Endothelial cell (in vitro differentiated cells): ENCODE measurements at regions not wholly inside any gene's neighbourhood (a gene's known extent, or its start where the extent isn't known, plus 50 kb on each side); places are given as distances from the start of the nearest gene placed in this dataset.

ENCODE experiments used
- DNase-seq: peaks from one replicate; pipeline ENCODE4 v3.0.0; 2021; ENCODE audit warnings: low spot score
- H3K27ac Mint-ChIP-seq: one replicate; pipeline ENCODE4 v1.8.0; 2021; ENCODE audit warnings: mixed read lengths, inconsistent platforms; ENCODE audit not compliant: unreplicated experiment
- H3K27me3 Mint-ChIP-seq: one replicate; pipeline ENCODE4 v1.8.0; 2021; ENCODE audit warnings: mild to moderate bottlenecking, moderate library complexity, mixed read lengths, inconsistent platforms; ENCODE audit not compliant: unreplicated experiment
- H3K36me3 Mint-ChIP-seq: one replicate; pipeline ENCODE4 v1.8.0; 2021; ENCODE audit warnings: mild to moderate bottlenecking, low read depth, mixed read lengths, inconsistent platforms; ENCODE audit not compliant: unreplicated experiment
- H3K4me1 Mint-ChIP-seq: one replicate; pipeline ENCODE4 v1.8.0; 2021; ENCODE audit warnings: mild to moderate bottlenecking, mixed read lengths, inconsistent platforms; ENCODE audit not compliant: unreplicated experiment
- H3K4me3 Mint-ChIP-seq: one replicate; pipeline ENCODE4 v1.8.0; 2021; ENCODE audit warnings: mild to moderate bottlenecking, mixed read lengths, inconsistent platforms; ENCODE audit not compliant: unreplicated experiment
- H3K9me3 Mint-ChIP-seq: one replicate; pipeline ENCODE4 v1.8.0; 2021; ENCODE audit warnings: mixed read lengths, inconsistent platforms; ENCODE audit not compliant: unreplicated experiment
- TF ChIP-seq, protein P1 (sequence below): fragments of 200-600 bp; sonication (generic); IDR thresholded peaks from one replicate; pipeline ENCODE4 v1.5.0; 2021; ENCODE audit warnings: antibody characterized with exemption; ENCODE audit not compliant: unreplicated experiment

DNA sequence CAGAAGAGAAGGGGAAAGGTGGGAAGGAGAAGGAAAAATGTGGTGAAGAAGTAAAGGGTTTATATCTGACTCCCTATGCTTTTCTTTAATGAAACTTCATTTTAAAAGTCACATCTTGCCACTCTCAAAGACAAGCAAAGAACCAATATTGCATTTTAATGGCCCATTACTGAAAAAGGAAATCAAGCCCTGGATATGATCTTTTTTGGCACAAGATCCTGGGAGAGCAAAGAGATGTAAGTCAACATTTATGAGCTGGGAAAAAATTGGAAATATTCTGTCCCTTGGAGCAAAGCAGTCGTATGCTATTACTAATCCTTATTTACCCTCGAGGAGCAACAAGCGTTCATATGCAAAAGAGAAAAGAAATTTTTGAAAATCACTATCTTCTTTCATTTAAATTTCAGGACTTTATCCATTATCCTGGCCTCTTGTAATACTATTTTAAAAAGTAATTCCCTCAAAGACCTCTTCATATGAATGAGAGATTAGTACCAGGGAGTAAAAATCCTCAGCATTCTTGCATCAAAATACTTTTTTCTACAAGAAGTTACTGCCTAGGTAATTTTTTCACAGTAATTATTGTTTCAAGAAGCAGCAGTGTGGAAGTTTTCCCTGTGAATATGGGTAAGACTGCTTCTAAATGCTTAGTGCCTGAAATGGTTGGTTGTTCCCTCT lies 435.3 kb upstream of the PDZRN3 start:
- Mint-ChIP-seq H3K9me3 (no peaks in the 10 kb centered on the region), H3K36me3 (no peaks in the 10 kb centered on the region), H3K4me3 (no peak overlapping the region), H3K27ac (no peak overlapping the region), H3K27me3 (peaks cover 4% of the 10 kb centered on the region), H3K4me1 (no peaks in the 10 kb centered on the region)
- DNase-seq = no peak
- TF ChIP-seq, protein P1, sequence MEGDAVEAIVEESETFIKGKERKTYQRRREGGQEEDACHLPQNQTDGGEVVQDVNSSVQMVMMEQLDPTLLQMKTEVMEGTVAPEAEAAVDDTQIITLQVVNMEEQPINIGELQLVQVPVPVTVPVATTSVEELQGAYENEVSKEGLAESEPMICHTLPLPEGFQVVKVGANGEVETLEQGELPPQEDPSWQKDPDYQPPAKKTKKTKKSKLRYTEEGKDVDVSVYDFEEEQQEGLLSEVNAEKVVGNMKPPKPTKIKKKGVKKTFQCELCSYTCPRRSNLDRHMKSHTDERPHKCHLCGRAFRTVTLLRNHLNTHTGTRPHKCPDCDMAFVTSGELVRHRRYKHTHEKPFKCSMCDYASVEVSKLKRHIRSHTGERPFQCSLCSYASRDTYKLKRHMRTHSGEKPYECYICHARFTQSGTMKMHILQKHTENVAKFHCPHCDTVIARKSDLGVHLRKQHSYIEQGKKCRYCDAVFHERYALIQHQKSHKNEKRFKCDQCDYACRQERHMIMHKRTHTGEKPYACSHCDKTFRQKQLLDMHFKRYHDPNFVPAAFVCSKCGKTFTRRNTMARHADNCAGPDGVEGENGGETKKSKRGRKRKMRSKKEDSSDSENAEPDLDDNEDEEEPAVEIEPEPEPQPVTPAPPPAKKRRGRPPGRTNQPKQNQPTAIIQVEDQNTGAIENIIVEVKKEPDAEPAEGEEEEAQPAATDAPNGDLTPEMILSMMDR = no peak

DNA sequence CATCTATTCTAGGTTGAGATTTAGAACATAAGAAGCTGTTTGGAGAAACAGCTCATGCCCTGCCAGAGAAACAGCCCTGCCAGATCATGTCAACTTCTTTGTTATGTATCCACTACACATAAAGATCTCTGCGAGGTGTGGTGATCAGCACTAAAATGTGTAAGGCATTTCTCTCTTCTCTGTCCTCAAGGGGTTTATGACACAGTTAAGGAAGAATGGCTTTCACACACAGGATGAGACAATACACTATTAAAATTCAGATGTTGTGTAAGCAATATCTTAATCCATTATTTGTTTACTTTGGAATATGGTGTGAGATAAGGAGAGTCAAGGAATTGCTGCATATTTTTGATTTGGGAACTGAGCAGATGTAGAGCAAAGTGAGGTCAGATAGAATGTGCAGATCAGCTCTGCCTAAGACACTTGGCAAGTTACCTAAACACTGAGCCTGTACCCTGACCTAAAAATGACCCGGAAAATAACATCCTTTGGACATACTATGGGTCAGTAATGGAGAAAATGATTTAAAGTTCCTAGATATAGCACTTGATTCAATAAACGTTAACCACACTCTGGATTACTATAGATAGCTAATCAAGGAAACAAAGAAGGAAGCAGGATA lies 434.7 kb upstream of the PDZRN3 start:
- Mint-ChIP-seq H3K9me3 (no peaks in the 10 kb centered on the region), H3K27ac (no peak overlapping the region), H3K27me3 (peaks cover 4% of the 10 kb centered on the region), H3K4me1 (peaks cover 4% of the 10 kb centered on the region), H3K4me3 (no peak overlapping the region), H3K36me3 (no peaks in the 10 kb centered on the region)
- no peak for DNase-seq
- TF ChIP-seq, protein P1 = no peak

DNA sequence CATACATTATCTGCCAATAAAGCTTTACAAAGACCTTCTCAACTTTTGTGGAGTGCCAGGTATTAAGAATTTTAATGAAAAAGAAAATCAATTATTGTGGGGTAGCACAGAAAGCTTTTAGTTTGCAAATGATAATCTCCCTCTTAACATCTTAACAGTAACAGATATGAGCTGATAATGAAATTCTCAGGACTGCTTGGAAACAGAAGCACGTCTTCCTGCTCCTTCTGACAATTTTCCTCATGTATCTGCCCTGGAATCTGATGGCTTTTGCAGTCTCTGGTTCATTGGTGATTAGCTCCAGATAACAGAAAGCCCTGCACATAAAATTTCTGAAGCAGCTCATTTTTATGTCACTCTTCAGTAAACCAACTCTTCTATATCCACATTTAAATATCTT lies 432.4 kb upstream of the PDZRN3 start:
- Mint-ChIP-seq H3K4me1 (peaks cover 11% of the 10 kb centered on the region), H3K27ac (no peak overlapping the region), H3K4me3 (no peak overlapping the region), H3K27me3 (peaks cover 4% of the 10 kb centered on the region), H3K36me3 (no peaks in the 10 kb centered on the region), H3K9me3 (no peaks in the 10 kb centered on the region)
- DNase-seq = no peak
- TF ChIP-seq, protein P1 = no peak

DNA sequence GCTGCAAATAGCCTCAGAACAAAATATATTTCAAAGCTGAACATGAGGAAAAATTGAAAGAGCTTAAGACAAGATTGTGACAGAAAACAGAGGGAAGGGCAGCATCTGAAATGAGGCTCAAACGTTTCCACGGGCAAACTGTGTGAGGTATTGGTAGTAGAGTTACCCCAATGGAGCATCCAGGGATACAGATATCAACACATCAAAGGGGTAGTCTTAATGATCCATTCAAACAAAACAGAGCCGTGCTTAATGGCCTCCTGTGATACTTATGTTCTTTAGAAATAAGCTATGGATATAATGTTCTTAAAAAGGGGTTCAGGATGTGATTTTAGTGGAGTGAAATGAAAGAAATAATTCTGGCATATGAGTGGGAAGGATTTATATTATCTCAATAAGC lies 430.3 kb upstream of the PDZRN3 start:
- Mint-ChIP-seq H3K27me3 (no peaks in the 10 kb centered on the region), H3K9me3 (no peaks in the 10 kb centered on the region), H3K4me3 (no peak overlapping the region), H3K36me3 (no peaks in the 10 kb centered on the region), H3K27ac (no peak overlapping the region), H3K4me1 (peaks cover 24% of the 10 kb centered on the region)
- TF ChIP-seq, protein P1 = no peak
- no peak for DNase-seq

DNA sequence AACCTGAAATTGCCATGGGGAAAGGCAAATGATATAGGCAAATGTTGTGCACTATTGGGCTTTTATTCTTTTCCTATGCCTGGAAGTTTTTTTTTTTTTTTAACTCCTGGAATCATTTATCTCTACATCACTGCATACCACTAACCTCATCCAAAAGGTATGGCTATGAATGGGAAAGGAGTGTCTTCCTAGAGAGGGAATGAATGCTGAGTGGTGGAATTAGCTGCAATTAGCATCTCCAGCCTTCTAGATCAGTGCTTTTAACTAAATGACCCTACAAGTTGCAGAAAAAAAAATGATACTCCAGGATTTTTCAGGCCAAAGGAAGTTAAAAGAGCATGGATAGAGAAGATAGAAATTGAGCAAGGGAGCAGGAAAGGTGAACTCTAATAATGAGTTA lies 429.8 kb upstream of the PDZRN3 start:
- H3K4me1 Mint-ChIP-seq = peaks cover 24% of the 10 kb centered on the region
- TF ChIP-seq, protein P1 = no peak
- no peak for DNase-seq
- H3K27ac Mint-ChIP-seq = no peak overlapping the region
- H3K9me3 Mint-ChIP-seq = no peaks in the 10 kb centered on the region
- H3K36me3 Mint-ChIP-seq = no peaks in the 10 kb centered on the region
- no peaks in the 10 kb centered on the region for H3K27me3 Mint-ChIP-seq
- no peak overlapping the region for H3K4me3 Mint-ChIP-seq
